ENCODE measurements at regions not wholly inside any gene's neighbourhood (a gene's known extent, or its start where the extent isn't known, plus 50 kb on each side); places are given as distances from the start of the nearest gene placed in this dataset.

DNA sequence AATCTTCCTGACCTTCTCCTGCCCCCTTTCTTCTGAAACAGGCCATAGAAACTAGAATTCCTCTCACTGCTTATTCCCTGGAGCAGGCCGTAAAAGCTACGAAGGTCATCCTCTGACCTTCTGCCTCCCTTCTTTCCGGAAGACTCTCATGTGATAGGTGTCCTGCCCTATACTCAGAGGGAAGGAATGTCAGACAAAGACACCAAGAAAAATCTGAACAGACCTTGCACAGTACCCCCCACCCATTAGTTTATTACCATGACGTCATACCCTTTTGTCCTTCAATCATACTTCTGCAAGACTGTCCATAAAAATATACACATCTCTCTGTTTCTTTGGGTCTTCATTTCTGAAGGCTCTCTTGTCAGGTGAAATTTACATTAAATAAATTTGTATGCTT is 1523.9 kb downstream of the RPA4 start:
- Histone ChIP-seq H3K27ac (replicated peaks in 1 of 4) (no peak overlapping the region), H3K4me1 (no peaks in the 10 kb centered on the region), H3K4me3 (no peak overlapping the region), H3K36me3 (no peaks in the 10 kb centered on the region), H3K9me3 (peaks cover 0 to 5% (median 0%) of the 10 kb centered on the region in 4 donors), H3K27me3 (no peaks in the 10 kb centered on the region)
- TF ChIP-seq POLR2AphosphoS5 (IDR thresholded peaks at IDR 0.05) = no peak
- TF ChIP-seq EP300 (IDR thresholded peaks at IDR 0.05) = no peak
- no peak for TF ChIP-seq CTCF (IDR thresholded peaks at IDR 0.05)
- TF ChIP-seq POLR2A (IDR thresholded peaks at IDR 0.05; ENCODE audit: low read depth) = no peak
- WGBS = 85% methylated on average over 4 of the region's 4 CpGs
- DNase-seq (ENCODE audit: extremely low spot score) = no peak
- intact Hi-C loops (cut with DNase I) = no loop called here

- H3K27ac ChIP-seq (replicated peaks in 1 of 4) = no peak overlapping the region
- no peaks in the 10 kb centered on the region for H3K4me1 ChIP-seq
- no peaks in the 10 kb centered on the region for H3K36me3 ChIP-seq
- intact Hi-C loops (cut with DNase I) = no loop called here
- no peak for DNase-seq (ENCODE audit: extremely low spot score)
- H3K27me3 ChIP-seq = no peaks in the 10 kb centered on the region
- TF ChIP-seq POLR2AphosphoS5 (IDR thresholded peaks at IDR 0.05) (no peak), POLR2A (IDR thresholded peaks at IDR 0.05; ENCODE audit: low read depth) (no peak), EP300 (IDR thresholded peaks at IDR 0.05) (no peak), CTCF (IDR thresholded peaks at IDR 0.05) (no peak)
- H3K9me3 ChIP-seq = no peaks in the 10 kb centered on the region
- WGBS = 76% methylated on average over 2 of the region's 2 CpGs
- no peak overlapping the region for H3K4me3 ChIP-seq
Measured at GRCh38 chrX:98409867-98410266, 1526.2 kb downstream of the RPA4 start.

DNA sequence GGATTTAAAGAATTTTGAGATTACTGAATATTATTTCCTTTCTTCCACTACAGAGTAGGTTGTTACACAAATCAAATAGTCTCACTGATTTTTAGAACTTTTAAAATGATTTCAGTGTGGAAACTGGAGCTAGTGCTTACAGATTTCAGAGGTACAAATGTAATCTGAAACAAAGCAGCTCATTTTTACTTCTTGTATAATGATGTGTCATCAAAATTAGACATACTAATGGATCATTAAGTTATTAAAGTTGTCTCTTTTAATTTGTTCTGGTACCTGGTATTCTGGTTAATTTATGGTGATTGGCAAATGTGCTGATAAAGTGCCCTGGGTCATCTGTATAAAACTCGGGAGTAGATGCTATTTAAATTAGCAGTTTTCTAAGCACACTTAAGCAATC is 1528.3 kb downstream of the RPA4 start:
- WGBS = 77% methylated on average over 1 of the region's 1 CpG
- Histone ChIP-seq H3K4me1 (no peaks in the 10 kb centered on the region), H3K9me3 (no peaks in the 10 kb centered on the region), H3K27me3 (no peaks in the 10 kb centered on the region), H3K4me3 (no peak overlapping the region), H3K36me3 (no peaks in the 10 kb centered on the region), H3K27ac (replicated peaks in 1 of 4) (no peak overlapping the region)
- no peak for DNase-seq (ENCODE audit: extremely low spot score)
- TF ChIP-seq EP300 (IDR thresholded peaks at IDR 0.05) = no peak
- TF ChIP-seq CTCF (IDR thresholded peaks at IDR 0.05) = no peak
- no peak for TF ChIP-seq POLR2AphosphoS5 (IDR thresholded peaks at IDR 0.05)
- no peak for TF ChIP-seq POLR2A (IDR thresholded peaks at IDR 0.05; ENCODE audit: low read depth)
- intact Hi-C loops (cut with DNase I) = no loop called here

DNA sequence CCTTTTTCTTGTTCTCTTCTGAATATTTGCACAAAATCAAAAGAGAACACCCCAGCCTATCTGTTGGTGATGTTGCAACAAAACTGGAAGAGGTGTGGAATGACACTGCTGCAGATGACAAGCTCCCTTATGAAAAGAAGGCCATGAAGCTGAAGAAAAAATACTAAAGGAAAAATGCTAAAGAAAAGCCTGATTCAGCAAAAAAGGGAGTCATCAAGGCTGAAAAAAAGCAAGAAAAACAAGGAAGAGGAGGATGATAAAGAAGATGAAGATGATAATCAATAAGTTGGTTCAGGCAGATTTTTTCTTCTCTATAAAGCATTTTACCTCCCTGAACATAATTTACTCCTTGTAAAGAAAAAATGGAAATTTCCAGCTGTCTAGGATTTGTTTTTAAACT is 1538.8 kb downstream of the RPA4 start:
- no peaks in the 10 kb centered on the region for H3K9me3 ChIP-seq
- H3K4me1 ChIP-seq = no peaks in the 10 kb centered on the region

GRCh38 chrX:98432413-98432812 is 1548.7 kb downstream of the RPA4 start:
- H3K27me3 ChIP-seq = no peaks in the 10 kb centered on the region
- 91% methylated on average over 1 of the region's 1 CpG for WGBS
- no peaks in the 10 kb centered on the region for H3K4me1 ChIP-seq
- H3K27ac ChIP-seq (replicated peaks in 1 of 4) = no peak overlapping the region
- intact Hi-C loops (cut with DNase I) = no loop called here
- DNase-seq (ENCODE audit: extremely low spot score) = no peak
- TF ChIP-seq POLR2A (IDR thresholded peaks at IDR 0.05; ENCODE audit: low read depth) = no peak
- TF ChIP-seq CTCF (IDR thresholded peaks at IDR 0.05) = no peak
- no peak for TF ChIP-seq POLR2AphosphoS5 (IDR thresholded peaks at IDR 0.05)
- TF ChIP-seq EP300 (IDR thresholded peaks at IDR 0.05) = no peak
- H3K36me3 ChIP-seq = no peaks in the 10 kb centered on the region
- no peaks in the 10 kb centered on the region for H3K9me3 ChIP-seq
- no peak overlapping the region for H3K4me3 ChIP-seq

More for the DNA sequence above, 1538.8 kb downstream of the RPA4 start:
- no peak for DNase-seq (ENCODE audit: extremely low spot score)
- Histone ChIP-seq H3K27me3 (no peaks in the 10 kb centered on the region), H3K27ac (replicated peaks in 1 of 4) (no peak overlapping the region), H3K36me3 (no peaks in the 10 kb centered on the region), H3K4me3 (no peak overlapping the region)
- intact Hi-C loops (cut with DNase I) = no loop called here
- TF ChIP-seq POLR2AphosphoS5 (IDR thresholded peaks at IDR 0.05) = no peak

All from esophagus muscularis mucosa (tissue), 4 donors.